Activated CD4-positive, alpha-beta T cell treated with anti-CD3 and anti-CD28 coated beads for 1 hour (primary cell): ENCODE measurements at regions not wholly inside any gene's neighbourhood (a gene's known extent, or its start where the extent isn't known, plus 50 kb on each side); places are given as distances from the start of the nearest gene placed in this dataset.
"Not testable (repeated sequence)": the region's sequence is repeated elsewhere in the genome, so short reads cannot be mapped to it uniquely, and the experiment has no call there.

Experiments used
- DNase-seq: peaks from one replicate; pipeline ENCODE4 v3.0.0-alpha.2; 2020

DNA sequence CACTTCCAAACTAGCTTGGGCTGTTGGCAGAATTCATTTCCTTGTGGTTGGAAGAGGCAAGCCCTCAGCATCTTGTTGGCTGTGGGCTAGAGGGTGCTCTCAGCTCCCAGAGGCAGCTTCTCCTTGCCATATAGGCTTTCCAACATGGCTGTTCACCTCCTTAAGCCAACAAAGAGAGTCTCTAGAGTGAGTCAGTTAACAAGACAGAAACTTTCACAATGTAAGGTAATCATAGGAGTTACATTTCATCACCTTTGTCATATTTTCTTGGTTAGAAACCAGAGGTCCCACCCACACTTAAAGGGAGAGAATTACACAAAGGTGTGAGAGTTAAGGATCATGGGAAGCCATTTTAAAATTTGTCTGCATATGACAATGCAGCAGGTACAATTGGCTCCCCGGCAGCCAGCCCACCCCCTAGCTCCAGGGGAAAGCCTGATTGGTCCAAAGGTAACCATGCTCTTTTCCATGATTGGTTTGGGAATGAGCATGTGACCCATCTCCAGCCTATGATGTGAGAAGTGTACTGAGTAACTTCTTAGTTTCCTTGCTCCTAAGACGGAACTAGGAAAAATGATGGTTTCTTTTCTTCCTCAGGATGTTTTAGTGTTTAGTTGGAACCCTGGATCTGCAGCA is 109.8 kb upstream of the MSX2 start:
- no peak for DNase-seq

DNA sequence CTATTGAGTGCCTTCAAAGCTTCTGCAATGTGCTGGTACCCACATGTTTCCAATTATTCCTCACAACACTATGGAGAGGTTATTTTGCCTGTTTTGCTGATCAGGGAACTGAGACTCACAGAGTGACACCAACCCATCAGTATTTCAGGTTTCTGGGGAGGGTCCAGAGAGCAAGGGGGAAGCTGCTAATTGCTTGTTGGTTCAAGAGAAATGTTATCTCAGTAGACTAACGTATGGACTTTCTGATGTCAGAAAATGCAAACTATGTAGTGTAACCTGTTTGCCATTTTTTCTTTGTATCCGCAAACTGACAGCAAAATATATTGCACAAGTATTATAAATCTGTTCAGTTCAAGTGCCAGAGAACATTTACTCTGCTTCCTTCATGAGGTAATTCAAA is 108.3 kb upstream of the MSX2 start:
- no peak for DNase-seq

DNA sequence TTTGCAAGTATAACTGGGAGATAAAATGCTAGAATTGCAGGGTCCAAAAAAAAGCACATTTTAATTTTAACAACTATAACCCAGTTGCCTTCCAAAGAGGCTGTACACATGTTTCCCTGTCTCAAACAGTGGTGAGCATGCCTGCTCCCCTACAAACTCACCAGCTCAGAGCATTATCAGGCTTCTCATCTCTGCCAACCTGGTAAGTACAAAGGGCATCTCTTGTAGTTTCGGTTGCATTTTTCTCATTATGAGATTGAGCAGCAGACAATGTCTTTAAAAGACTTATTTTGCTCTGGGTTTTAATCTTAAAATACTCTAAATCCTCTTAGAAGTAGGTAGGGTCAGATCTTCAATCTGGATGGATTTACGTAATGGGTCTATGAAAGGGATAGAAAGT is 107.1 kb upstream of the MSX2 start:
- DNase-seq: no peak

DNA sequence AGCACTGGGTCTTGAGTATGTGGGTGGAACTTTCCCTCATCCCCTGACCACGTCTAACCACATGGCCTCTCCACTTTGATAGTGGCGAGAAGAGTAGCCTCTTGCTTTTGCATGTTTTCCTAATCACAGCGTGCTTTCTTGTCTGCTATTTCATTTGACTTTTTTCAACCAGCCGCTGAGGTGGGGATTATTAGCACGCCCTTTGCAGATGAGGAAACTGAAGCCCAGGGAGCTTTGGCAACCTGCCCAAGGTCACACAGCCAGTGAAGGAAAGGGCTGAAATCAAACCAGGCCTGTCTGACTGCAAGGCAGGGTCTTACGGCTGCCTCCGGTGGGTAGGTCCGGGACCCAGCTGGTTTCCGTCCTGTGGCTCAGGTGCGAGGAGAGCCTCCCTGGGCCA is 106.5 kb upstream of the MSX2 start:
- DNase-seq: no peak

DNA sequence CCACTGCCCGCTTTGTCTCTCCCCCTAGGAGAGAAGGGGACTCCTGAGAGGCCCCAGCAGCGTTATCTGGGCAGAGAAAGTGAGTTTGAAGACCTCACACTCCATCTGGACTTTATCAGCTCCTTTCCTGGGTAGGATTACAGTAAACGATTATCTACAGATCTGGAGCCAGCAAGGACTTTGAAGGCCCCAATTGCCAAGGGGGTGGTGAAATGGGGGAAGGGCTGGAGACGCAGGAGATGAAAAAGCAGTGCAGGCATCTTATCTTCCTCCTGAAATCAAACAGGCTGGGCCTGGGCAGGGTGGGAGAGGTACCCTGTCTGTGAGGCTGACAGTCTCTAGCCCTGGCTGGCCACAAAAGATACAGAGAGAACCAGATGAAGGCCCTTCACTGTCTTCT is 105.8 kb upstream of the MSX2 start:
- no peak for DNase-seq

DNA sequence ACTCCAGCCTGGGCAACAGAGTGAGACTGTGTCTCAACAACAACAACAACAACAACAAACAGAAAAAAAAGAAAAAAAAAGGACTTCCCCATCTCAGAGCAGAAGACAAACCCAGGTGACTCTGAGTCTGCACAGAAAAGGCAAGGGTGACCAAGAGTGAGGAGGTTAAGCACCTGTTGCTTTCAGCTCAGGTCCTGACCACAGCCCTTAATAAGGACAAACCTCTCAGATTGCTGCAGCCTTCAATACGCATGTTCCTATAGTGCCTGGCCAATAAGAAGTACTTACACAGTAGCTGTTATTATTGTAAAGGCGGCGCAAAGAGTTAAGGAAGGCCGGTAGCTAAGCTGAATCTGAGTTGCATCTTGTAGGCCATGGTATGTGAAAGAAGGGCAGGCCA is 102.3 kb upstream of the MSX2 start:
- DNase-seq: no peak

DNA sequence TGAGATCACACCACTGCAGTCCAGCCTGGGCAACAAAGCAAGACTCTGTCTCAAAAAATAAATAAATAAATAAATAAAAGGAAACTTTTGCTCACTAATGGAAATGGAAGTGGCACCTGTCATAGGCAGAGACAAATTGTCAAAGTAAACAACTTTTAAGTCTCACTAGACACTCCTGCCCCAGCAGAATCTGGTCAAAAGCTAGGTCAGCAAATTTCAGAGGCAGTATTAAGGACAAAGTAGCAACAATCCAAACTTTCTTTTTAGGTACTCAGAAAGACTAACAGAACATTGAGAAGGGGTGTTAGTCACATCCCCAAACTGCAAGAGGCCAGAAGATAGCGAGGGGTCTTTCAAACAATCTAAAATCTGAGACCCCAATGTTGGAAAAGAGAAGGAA is 101.4 kb upstream of the MSX2 start:
- DNase-seq: no peak

DNA sequence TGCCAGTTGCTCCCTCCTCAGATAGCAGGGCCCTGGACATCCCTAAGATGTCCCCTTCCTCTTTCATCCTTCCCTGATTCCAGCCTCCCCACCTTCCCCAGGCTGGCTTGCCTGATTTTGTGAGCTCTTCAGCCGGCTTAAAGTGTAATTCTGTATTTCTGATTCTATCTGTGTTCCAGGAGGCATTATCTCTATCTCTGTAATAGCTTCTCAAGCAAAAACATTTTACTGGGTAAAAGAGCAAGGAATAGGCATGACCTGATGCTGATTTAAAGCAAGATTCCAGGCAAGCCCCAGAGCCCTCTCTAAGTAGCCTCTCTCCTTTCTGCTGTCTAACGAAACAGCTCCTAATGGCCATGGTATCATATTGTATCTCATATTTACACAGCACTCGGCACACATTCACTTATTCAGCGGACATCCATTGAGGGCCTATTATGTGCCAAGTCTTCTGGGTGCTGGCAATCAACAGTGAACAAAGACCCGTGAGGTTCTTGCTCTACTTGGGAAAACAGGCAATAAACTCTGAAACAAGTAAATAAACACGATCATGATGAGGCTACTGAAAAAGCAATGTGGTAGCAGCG is 100.9 kb upstream of the MSX2 start:
- DNase-seq: no peak

DNA sequence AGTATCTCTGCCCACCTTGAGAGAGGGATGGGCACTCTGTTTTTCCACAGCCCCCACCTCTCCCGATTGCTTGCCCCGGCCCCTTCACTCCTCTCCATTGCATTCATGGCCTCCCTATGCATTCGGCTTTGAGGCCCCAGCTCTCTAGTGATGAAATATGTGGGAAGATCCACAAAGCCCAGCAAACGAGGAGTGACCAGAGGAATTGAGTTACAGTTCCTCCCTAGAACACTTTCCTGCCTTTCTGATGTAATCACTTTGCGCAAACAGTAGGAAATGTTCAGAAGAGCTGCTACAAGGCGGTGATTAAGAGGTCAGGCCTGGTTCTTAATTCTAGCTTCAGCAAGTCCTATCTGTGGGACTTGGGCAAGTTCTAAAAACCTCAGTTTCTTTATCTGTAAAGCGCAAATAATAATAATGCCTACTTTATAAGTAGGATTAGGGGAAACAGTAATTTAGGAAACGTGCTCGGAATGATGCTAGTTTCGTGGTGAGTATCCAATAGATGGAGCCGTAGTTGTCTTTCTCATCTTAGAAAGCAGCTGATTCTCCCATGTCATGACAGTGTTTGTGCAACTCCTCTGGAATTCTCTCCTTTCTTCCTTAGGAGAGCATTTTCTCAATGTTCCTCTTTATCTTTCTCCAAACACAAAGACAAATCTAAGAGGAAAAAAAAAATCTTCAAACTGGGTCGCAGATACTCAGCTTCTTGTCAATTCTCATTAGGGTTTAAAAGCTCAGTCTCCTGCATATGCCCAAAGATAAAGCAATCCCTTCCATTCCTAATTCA is 99.5 kb upstream of the MSX2 start:
- DNase-seq: no peak

DNA sequence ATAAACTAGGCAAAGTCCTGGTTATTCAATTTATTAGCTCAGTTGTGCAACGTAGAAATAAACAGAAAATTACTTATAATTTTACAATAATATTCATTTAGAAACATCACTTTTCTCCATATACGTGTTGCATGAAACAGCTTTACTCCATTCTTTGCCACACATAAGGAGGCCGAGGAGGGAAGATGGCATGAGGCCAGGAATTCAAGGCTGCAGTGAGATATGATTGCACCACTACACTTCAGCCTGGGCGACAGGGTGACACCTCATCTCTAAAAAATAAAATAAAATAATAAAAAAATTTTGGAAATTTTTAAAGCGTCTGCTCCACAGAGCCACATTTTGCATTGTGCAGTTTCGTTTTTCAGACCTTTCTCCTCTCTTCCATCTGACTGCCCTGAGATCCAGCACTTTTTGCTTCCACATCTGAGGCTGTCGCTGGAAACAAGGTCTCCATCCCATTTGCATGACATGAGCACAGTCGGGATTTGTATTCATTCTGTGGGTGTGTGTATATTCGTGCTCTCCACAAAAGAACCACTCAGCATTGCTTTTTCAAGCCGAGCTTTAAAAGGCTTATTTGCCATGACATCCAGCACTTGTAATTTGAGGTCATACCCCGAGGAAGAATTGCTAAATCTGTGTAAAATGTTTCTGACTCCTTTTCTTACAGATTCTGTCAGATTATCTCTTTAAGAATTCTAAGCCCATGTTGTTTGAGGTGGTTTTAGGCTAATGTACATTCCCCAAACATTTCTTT is 98.6 kb upstream of the MSX2 start:
- no peak for DNase-seq

DNA sequence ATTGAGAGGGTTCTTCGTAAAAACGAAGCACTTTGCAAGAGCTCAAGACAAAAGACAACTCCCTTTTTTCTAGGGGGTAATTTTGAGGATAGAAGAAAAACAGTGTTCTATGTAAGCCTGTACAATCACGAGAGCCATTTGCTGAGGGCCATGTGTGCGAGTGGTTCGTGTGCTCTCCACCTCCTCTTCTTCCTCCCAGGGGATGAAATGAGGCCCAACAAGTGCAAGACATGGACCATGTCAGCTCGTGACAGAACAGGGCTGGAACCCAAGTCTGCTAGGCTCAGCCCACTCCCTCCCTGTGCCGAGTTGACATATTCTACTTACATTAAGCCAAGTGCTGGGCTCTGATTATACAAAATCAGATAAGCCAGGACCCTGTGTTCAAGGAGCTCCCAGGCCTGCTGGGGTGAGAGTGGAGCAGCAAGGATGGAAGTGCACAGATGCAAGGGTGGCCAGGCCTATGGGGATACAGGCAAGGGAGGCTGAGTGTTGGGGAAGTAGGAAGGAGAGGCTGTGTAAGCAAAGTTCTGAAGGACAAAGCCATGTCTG is 97.9 kb upstream of the MSX2 start:
- no peak for DNase-seq

DNA sequence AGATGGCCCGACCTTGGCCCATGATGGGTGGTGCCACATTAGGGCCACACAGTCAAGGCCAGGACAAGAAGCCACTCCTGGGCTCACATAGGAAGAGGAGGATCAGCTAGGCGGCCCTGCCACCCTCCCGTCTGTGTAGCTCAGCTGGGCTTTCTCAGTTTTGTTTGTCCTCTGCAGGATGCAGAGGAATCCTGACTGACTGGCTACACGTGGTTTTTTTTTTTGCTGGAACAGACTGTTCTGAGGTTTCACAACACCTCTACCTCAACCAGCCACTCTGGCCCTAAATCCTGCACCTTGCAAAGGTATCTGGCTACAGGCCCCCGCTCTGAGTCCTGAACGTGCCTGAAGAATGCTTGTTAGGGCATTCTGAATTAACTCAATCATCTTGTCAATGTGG is 88.3 kb upstream of the MSX2 start:
- no peak for DNase-seq

DNA sequence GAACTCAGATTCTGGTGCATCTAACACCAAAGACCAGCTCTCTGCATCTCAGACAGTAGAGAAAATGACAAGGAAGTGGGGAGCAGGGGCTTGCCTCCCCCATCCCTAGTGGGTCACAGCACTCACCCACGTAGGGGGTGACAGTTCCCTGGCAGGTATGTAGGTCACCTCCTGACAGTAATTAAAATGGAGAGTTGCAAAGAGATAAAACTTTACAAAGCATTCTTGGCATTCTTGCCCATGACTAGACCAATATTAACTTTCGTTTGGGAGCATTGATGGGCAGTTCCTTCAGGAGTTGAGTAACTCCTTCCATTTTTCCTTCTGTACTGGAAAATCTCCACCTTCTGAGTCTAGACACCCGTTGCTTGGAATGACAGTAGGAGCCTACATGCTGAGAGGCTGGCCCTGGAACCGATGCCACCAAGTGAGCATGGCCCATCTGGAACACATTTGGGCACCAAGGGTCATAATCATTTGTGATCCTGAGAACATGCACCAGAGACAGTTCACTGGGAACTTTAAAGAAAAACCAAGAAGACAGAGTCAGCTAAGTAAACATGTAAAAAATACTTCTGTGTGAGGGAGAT is 81.5 kb upstream of the MSX2 start:
- no peak for DNase-seq

DNA sequence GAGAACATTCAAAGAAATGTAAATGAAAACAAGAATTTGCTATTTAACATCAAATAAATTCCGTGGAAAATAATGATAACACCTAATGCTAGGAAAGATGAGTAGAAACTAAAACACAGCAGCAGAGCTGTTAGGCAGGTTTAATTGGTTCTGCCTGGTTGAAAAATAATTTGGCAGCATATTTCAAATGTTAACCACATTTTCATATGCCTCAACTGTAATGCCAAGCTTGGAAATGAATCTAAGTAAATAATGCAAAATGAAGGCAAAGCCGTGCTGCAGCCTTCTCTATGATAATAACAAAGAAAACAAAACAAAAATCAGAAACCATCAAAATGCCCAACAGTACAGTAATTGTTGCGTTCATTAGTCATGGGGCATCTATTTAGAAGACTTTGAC is 79.9 kb upstream of the MSX2 start:
- no peak for DNase-seq

DNA sequence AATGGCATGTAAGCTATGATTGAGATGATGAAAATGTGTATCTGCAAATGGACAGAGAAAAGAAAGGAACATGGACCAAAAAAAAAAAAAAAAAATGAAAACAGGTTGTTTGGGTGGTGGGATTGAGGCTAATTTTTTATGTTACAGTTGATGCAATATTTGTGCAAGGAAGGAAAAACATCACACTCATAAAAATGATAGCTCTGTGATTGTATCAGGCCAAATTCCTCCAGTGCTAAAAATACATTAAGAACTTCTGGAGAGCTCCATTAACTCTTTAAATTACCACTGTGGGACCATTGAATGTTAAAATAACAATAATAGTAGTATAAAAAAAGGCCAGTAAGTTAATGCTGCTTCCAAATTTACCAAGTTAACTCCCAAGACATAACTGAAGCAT is 79.5 kb upstream of the MSX2 start:
- DNase-seq: no peak

DNA sequence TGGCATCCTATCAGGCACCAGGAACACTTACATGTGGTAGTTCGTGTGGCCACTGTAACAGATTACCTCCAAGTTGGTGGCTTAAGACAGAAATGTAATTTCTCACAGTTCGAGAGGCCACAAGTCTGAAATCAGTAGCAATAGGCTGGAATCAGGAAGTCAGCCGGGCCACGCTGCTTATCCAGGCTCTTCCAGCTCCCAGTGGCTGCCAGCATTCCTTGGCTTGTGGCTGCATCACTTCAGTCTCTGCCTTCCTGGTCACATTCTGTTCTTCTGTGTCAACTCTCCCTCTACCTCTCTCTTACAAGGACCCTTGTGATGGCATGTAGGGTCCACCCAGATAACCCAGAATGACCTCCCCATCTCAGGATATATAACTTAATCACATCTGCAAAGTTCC is 78.7 kb upstream of the MSX2 start:
- DNase-seq: no peak

DNA sequence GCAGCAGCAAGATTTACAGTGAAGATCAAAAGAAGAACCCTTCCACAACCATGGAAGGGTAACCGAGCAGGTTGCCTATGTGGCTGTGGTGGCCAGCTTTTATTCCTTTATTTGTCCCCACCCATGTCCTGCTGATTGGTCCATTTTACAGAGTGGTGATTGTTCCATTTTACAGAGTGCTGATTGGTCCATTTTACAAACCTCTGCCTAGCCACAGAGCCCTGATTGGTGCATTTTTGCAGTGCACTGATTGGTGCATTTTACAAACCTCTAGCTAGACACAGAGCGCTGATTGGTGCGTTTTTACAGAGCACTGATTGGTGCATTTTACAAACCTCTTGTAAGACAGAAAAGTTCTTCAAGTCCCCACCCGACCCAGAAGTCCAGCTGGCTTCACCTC is 75.8 kb upstream of the MSX2 start:
- not testable (repeated sequence) for DNase-seq

DNA sequence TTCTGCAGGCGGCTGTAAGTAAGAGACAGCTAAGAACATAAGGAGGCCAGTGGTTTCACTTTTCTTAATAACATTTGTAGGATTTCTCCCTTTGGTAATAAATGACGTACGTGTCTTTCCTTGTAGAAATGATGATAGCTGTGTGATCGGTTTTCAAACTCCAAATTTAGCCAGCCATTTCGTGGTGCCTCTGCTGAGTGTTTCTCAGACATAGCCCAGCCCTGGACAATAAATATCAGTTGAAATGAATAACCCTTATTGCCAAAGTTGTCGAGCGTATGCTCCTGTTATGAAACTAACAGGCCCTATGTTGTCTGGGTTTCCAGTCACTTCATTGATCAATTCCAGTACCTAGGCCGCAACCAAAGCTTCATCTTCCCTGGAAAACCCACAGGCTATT is 75.0 kb upstream of the MSX2 start:
- no peak for DNase-seq

DNA sequence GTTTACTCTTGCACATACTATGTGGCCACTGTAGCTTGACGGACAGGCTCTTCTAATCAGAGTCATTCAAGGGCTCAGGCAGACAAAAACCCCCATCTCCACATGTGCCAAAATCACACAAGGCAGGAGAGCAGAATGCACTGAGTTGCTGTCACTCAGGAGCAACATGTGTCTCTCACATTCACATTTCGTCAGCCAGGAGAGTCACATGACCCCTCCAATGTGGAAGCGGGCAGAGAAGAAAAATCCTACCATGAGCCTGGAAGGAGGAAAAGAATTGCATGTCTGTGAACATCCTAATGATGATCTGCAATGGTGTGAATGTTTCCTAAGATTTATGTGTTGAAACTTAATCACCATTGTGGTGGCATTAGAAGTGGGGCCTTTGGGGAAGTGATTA is 69.9 kb upstream of the MSX2 start:
- DNase-seq: no peak

DNA sequence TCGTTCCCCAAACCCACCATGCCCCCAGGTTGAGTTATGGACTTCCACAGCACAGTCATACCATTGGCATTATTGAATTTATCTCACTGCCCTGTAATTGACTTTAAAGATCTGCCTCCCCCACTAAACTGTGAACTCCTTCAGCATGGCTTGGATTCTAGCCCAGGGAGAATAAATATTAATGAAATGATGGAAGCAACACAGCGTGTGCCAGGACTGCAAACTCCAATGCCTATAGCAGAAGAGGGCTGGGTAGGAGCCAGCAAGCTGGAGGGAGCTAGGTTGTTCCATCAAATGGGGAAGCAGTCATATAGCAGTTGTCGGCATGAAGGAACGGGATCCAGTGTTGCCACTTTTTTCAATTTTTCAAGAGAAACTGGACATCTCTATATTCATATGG is 69.0 kb upstream of the MSX2 start:
- DNase-seq: no peak

DNA sequence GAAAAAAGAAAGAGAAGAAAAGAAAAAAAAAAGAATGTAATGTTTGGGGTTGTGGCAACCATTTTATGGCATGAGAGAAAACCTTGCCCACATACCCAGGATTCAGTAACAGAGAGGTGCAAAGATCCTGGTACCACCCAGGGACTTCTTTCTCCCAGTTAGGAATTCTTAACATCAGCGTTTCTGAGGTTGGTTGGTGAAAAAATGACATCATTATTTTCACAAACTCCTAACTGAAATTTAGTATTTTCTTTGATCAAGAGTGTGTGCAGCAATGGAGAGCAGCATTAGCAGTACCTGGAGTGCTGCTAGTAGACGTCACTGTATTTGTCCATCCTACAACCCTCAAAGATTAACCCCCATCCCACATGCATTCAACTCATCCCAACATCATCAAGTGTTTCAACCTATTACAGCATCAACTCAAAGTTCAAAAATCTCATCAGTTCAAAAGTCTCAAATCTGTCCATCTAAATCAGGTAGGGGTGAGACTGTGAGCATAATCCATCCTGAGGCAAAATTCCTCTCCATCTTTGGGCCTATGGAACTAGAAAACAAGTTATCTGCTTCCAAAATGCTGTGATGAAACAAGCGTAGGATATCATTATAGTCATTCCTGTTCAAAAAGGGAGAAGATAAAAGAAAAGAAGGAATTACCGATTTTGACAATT is 60.1 kb upstream of the MSX2 start:
- DNase-seq: no peak

DNA sequence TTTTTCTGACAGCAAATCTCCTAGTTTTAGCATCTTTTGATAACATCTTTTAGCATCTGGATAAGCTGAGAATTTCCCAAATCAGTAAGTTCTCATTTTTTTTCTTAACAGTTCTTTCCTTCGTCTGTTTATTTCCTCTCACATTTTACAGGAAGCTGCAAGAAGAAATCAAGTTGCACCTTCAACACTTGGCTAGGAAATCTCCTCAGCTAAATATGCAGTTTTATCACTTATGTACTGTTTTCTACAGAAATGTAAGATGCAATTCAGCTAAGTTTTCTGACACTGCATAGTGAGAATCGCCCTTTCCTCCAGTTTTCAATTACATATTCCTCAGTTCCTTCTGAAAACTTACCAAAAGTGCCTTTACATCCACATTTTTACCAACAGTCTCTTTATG is 59.0 kb upstream of the MSX2 start:
- no peak for DNase-seq

DNA sequence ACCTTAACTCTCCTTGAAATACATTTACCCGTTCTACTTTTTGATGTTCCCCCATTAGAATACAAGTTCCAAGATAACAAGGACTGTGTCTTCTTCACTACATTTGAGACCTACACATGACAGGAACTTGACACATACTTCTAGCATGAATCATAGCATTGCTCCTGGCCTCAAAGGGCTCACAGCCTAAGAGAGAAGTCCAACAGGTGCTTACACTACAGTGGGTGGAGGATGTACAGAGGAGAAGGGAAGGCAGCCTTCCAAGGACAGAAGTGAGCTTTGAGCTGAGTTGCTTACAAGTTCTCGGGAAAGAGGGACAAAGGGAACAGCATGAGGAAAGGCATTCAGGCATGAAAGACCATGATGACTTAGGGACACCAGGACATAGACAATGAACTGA is 56.9 kb upstream of the MSX2 start:
- no peak for DNase-seq
